OCI-LY1 (cell line): ENCODE measurements at regions not wholly inside any gene's neighbourhood (a gene's known extent, or its start where the extent isn't known, plus 50 kb on each side); places are given as distances from the start of the nearest gene placed in this dataset.

Experiments
- H2AFZ ChIP-seq: fragments of 200-600 bp; sonication (generic), shearing (Covaris generic); 2 replicates; pipeline ENCODE4 v1.6.0; 2014; ENCODE audit warnings: antibody characterized with exemption, mild to moderate bottlenecking, low read length
- H3F3A ChIP-seq: fragments of 200-600 bp; sonication (generic), shearing (Covaris generic); 2 replicates; pipeline ENCODE4 v1.6.0; 2014; ENCODE audit warnings: mild to moderate bottlenecking, antibody characterized with exemption, low read length, moderate library complexity; ENCODE audit not compliant: insufficient read depth
- H3K27ac ChIP-seq: fragments of 200-600 bp; sonication (generic); 2 replicates; pipeline ENCODE4 v1.5.1; 2014; ENCODE audit warnings: low read length, mixed run types, mild to moderate bottlenecking, low read depth; ENCODE audit not compliant: poor library complexity, severe bottlenecking
- H3K27me3 ChIP-seq: fragments of 200-600 bp; sonication (generic); 2 replicates; pipeline ENCODE4 v1.6.0; 2014; ENCODE audit warnings: antibody characterized with exemption, mild to moderate bottlenecking, low read length, moderate library complexity; ENCODE audit not compliant: insufficient read depth
- H3K36me3 ChIP-seq: fragments of 200-600 bp; sonication (generic); 2 replicates; pipeline ENCODE4 v1.6.1; 2014; ENCODE audit warnings: mild to moderate bottlenecking, antibody characterized with exemption, low read length, moderate library complexity, mixed read lengths; ENCODE audit not compliant: insufficient read depth
- H3K4me1 ChIP-seq: fragments of 200-600 bp; sonication (generic); 2 replicates; pipeline ENCODE4 v1.5.1; 2014; ENCODE audit warnings: mild to moderate bottlenecking, low read length, moderate library complexity; ENCODE audit not compliant: insufficient read depth, severe bottlenecking
- H3K4me2 ChIP-seq: fragments of 200-600 bp; sonication (generic), shearing (Covaris generic); 2 replicates; pipeline ENCODE4 v1.6.1; 2014; ENCODE audit warnings: low read length
- H3K4me3 ChIP-seq: fragments of 200-600 bp; sonication (generic); 2 replicates; pipeline ENCODE4 v1.5.1; 2014; ENCODE audit warnings: low read length, low read depth, mild to moderate bottlenecking, mixed read lengths; ENCODE audit not compliant: poor library complexity, severe bottlenecking
- H3K79me2 ChIP-seq: fragments of 200-600 bp; shearing (Covaris generic); 2 replicates; pipeline ENCODE4 v1.6.1; 2016; ENCODE audit warnings: mixed run types, low read length, mixed read lengths; ENCODE audit not compliant: insufficient read depth
- H3K9ac ChIP-seq: fragments of 200-600 bp; sonication (generic), shearing (Covaris generic); 2 replicates; pipeline ENCODE4 v1.6.1; 2014; ENCODE audit warnings: mild to moderate bottlenecking, low read length, mixed read lengths
- H3K9me2 ChIP-seq: fragments of 200-600 bp; sonication (generic), shearing (Covaris generic); 2 replicates; pipeline ENCODE4 v1.6.1; 2014; ENCODE audit warnings: low read depth, mild to moderate bottlenecking, low read length, mixed read lengths
- H3K9me3 ChIP-seq: fragments of 200-600 bp; shearing (Covaris generic); 2 replicates; pipeline ENCODE4 v1.6.1; 2014; ENCODE audit warnings: low read length, mixed read lengths
- H4K20me1 ChIP-seq: fragments of 200-600 bp; sonication (generic), shearing (Covaris generic); 2 replicates; pipeline ENCODE4 v1.6.0; 2016; ENCODE audit warnings: mild to moderate bottlenecking, low read length; ENCODE audit not compliant: insufficient read depth
- EZH2 ChIP-seq: fragments of 200-600 bp; sonication (generic), shearing (Covaris generic); IDR thresholded peaks from 2 replicates; pipeline ENCODE4 v1.8.0; 2017; ENCODE audit warnings: borderline replicate concordance, mixed run types, mild to moderate bottlenecking, antibody characterized with exemption, low read length, moderate library complexity, mixed read lengths
- TF ChIP-seq, protein P1 (sequence below): fragments of 200-600 bp; sonication (generic), shearing (Covaris generic); IDR thresholded peaks from 2 replicates; pipeline ENCODE4 v1.5.1; 2017; ENCODE audit warnings: mild to moderate bottlenecking, antibody characterized with exemption, low read length, moderate library complexity, mixed read lengths

DNA sequence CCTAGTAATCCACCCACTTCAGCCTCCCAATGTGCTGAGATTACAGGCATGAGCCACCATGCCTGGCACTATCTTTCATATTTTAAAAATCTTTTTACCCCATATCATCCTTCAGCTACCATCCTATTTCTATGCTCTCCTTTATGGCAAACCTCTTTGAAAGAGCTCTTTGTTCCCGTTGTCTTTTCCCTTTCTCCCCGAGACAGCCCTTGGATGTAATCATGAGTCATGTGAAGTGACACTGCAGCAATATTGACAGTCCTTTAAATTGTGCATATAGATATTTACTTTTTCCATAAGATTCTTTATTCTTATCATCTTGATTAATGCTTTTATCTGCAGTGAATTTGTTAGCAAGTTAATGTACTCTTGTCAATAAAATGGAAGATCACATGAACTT lies 286.6 kb downstream of the ANKRD7 start:
- Histone ChIP-seq H3K79me2 (no peaks in the 10 kb centered on the region), H3K9ac (no peak overlapping the region), H3K4me2 (no peak overlapping the region), H3F3A (no peaks in the 10 kb centered on the region), H2AFZ (no peak overlapping the region), H3K4me1 (no peaks in the 10 kb centered on the region), H3K9me2 (no peaks in the 10 kb centered on the region), H3K36me3 (no peaks in the 10 kb centered on the region), H4K20me1 (no peaks in the 10 kb centered on the region), H3K4me3 (no peak overlapping the region), H3K27me3 (no peaks in the 10 kb centered on the region), H3K27ac (no peak overlapping the region), H3K9me3 (no peaks in the 10 kb centered on the region)
- TF ChIP-seq, protein P1, sequence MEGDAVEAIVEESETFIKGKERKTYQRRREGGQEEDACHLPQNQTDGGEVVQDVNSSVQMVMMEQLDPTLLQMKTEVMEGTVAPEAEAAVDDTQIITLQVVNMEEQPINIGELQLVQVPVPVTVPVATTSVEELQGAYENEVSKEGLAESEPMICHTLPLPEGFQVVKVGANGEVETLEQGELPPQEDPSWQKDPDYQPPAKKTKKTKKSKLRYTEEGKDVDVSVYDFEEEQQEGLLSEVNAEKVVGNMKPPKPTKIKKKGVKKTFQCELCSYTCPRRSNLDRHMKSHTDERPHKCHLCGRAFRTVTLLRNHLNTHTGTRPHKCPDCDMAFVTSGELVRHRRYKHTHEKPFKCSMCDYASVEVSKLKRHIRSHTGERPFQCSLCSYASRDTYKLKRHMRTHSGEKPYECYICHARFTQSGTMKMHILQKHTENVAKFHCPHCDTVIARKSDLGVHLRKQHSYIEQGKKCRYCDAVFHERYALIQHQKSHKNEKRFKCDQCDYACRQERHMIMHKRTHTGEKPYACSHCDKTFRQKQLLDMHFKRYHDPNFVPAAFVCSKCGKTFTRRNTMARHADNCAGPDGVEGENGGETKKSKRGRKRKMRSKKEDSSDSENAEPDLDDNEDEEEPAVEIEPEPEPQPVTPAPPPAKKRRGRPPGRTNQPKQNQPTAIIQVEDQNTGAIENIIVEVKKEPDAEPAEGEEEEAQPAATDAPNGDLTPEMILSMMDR: no peak
- TF ChIP-seq EZH2: no peak

DNA sequence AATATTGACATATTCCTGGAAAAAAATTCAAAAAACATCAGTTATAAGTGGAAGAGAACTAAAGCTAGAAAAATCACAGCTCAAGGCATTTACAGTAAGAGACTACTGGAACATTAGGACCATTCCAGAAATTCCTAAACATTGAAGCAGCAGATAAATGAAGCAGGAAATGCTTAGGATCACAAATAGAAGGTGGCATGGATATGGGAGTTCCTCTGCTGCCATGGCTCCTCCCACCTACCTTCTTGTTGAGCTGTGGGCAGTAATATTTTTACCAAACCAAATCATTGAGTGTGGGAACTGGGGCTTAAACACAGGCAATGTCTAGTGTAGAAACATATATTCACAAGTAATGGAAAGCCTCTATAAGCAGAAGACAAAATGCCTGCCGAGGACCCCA lies 292.8 kb downstream of the ANKRD7 start:
- no peaks in the 10 kb centered on the region for H3K4me1 ChIP-seq
- no peaks in the 10 kb centered on the region for H3K9me3 ChIP-seq
- no peak overlapping the region for H3K4me3 ChIP-seq
- no peaks in the 10 kb centered on the region for H4K20me1 ChIP-seq
- H3K36me3 ChIP-seq: no peaks in the 10 kb centered on the region
- H3K27me3 ChIP-seq: no peaks in the 10 kb centered on the region
- H3K79me2 ChIP-seq: no peaks in the 10 kb centered on the region
- no peaks in the 10 kb centered on the region for H3F3A ChIP-seq
- H3K9me2 ChIP-seq: no peaks in the 10 kb centered on the region
- no peak overlapping the region for H3K4me2 ChIP-seq
- no peak for TF ChIP-seq EZH2
- TF ChIP-seq, protein P1: no peak
- H2AFZ ChIP-seq: no peak overlapping the region
- no peak overlapping the region for H3K27ac ChIP-seq
- no peak overlapping the region for H3K9ac ChIP-seq

DNA sequence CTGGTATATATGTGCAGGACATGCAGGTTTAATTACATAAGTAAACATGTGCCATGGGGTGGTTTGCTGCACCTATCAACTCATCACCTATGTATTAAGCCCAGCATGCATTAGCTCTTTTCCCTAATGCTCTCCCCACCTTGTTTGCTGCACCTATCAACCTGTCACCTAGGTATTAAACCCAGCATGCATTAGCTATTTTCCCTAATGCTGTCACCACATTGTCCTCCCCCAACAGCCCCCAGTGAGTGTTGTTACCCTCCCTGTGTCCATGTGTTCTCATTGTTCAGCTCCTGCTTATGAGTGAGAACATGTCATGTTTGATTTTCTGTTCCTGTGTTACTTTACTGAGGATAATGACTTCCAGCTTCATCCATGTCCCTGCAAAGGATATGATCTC lies 300.5 kb downstream of the ANKRD7 start:
- Histone ChIP-seq H3K4me2 (no peak overlapping the region), H3K9me3 (no peaks in the 10 kb centered on the region), H3K4me1 (no peaks in the 10 kb centered on the region), H3K4me3 (no peak overlapping the region), H3K36me3 (no peaks in the 10 kb centered on the region), H3K9ac (no peak overlapping the region), H4K20me1 (no peaks in the 10 kb centered on the region), H3K79me2 (no peaks in the 10 kb centered on the region), H3K27ac (no peak overlapping the region), H3K27me3 (no peaks in the 10 kb centered on the region), H3F3A (no peaks in the 10 kb centered on the region), H3K9me2 (peaks cover 4% of the 10 kb centered on the region; the same call in 1 of the 2 replicates), H2AFZ (no peak overlapping the region)
- TF ChIP-seq EZH2: no peak
- TF ChIP-seq, protein P1: no peak
